ENCODE measurements at regions not wholly inside any gene's neighbourhood (a gene's known extent, or its start where the extent isn't known, plus 50 kb on each side); places are given as distances from the start of the nearest gene placed in this dataset.
A peak's percentile ranks its signal among the peaks of the same experiment; 100 is the strongest.

- Histone ChIP-seq H2AFZ (ENCODE audit: low read depth, low read length) (peak overlapping the region; percentile 38; the same call in 1 of the 2 replicates), H3K9me3 (replicated peaks; ENCODE audit: control insufficient read depth, insufficient read depth, low read depth, low read length) (peaks cover 3% of the 10 kb centered on the region; the same call in 1 of the 2 replicates), H3K9ac (ENCODE audit: insufficient read depth in 1 of 2, low read depth in 2 of 2, low read length in 2 of 2) (no peak overlapping the region), H4K20me1 (replicated peaks; ENCODE audit: control insufficient read depth, insufficient read depth, low read length) (0 out of 2 replicates have a peak, but pooled peaks cover 4% of the 10 kb centered on the region), H3K27me3 (ENCODE audit: control insufficient read depth in 2 of 2, insufficient read depth in 2 of 2, low read length in 2 of 2) (peaks cover 11 to 34% of the 10 kb centered on the region in 2 experiments; a peak in 4 of 5 replicates), H3K4me2 (ENCODE audit: insufficient read depth, low read length) (peak overlapping the region; percentile 37; the same call in 1 of the 2 replicates), H3K27ac (ENCODE audit: extremely low read depth, low read depth, low read length) (no peak overlapping the region), H3K79me2 (ENCODE audit: control insufficient read depth, insufficient read depth, low read length) (no peaks in the 10 kb centered on the region), H3K36me3 (ENCODE audit: control insufficient read depth, insufficient read depth, low read length) (no peaks in the 10 kb centered on the region), H3K9me1 (ENCODE audit: control insufficient read depth, insufficient read depth, low read length) (no peaks in the 10 kb centered on the region), H3K4me1 (replicated peaks in 1 of 2; ENCODE audit: control insufficient read depth in 2 of 2, insufficient read depth in 2 of 2, low read length in 2 of 2) (peaks cover 0 to 15% of the 10 kb centered on the region in 2 experiments; a peak in 3 of 5 replicates), H3K4me3 (no peak overlapping the region)
- intact Hi-C loops (cut with micrococcal nuclease) = no loop called here
- FAIRE-seq (no peak), ATAC-seq (peak; percentile 76), DNase-seq (ENCODE audit: extremely low read depth in 1 of 4, low spot score in 3 of 4) (peak in 2 of 4 experiments; percentile 19 to 20)
- POLR2A ChIA-PET = no interaction called here
- WGBS (ENCODE audit: insufficient coverage, low coverage, missing lambda C conversion rate) = 5% methylated on average over 31 of the region's 31 CpGs
- CTCF ChIA-PET (ENCODE audit: low intra/inter-chr PET ratio) = no interaction called here
- in situ Hi-C loops (cut with MboI) = loop anchor here (5.0 kb wide), 1 partner anchor 272 kb away; no protein-coding TSS in a partner anchor
- no TSS peak for BruUV-seq (replicated peaks)
- TF ChIP-seq ZNF263 (CRISPR knock-in tag; IDR thresholded peaks at IDR 0.05; ENCODE audit: borderline replicate concordance) (peak; percentile 69), CHD4 (IDR thresholded peaks at IDR 0.05; ENCODE audit: insufficient read depth, insufficient replicate concordance, low read depth, low read length, poor library complexity, severe bottlenecking) (peak; percentile 76), CTBP1 (IDR thresholded peaks at IDR 0.05; ENCODE audit: borderline replicate concordance) (peak; percentile 36; the same call in 1 of the 2 replicates), BCOR (IDR thresholded peaks at IDR 0.05) (peak; percentile 72), CBX1 (IDR thresholded peaks at IDR 0.05; ENCODE audit: low read depth) (0 out of 2 replicates have a peak, but pooled peaks have one; percentile 42), RBM22 (IDR thresholded peaks at IDR 0.05; ENCODE audit: low read depth, low read length, poor library complexity, severe bottlenecking) (no peak), USF1 (CRISPR knock-in tag; IDR thresholded peaks at IDR 0.05) (peak; percentile 89), SOX6 (IDR thresholded peaks at IDR 0.05) (no peak), IRF9 (tag; IDR thresholded peaks at IDR 0.05) (no peak), MEF2A (IDR thresholded peaks at IDR 0.05; ENCODE audit: control insufficient read depth, low read depth, low read length) (no peak), RCOR1 (IDR thresholded peaks at IDR 0.05; ENCODE audit: borderline replicate concordance in 1 of 2, low read depth in 2 of 2, low read length in 2 of 2) (peak in 1 of 2 experiments; percentile 35; a peak in 1 of 4 replicates), CTCF (IDR thresholded peaks at IDR 0.05 in 2 of 3, conservative IDR thresholded peaks at IDR 0.05 in 1 of 3; ENCODE audit: insufficient read depth in 2 of 3, low read depth in 1 of 3, low read length in 3 of 3) (peak in 1 of 3 experiments; percentile 6; a peak in 2 of 6 replicates), RAD21 (CRISPR knock-in tag; conservative IDR thresholded peaks at IDR 0.05 in 1 of 2, IDR thresholded peaks at IDR 0.05 in 1 of 2) (peak in 1 of 2 experiments; percentile 35; a peak in 2 of 4 replicates), ADNP (tag; IDR thresholded peaks at IDR 0.05) (0 out of 2 replicates have a peak, but pooled peaks have one; percentile 38), RAD51 (IDR thresholded peaks at IDR 0.05; ENCODE audit: borderline replicate concordance, low read depth) (peak; percentile 75), ZFP36 (IDR thresholded peaks at IDR 0.05; ENCODE audit: low read depth, low read length, partially characterized antibody) (peak; percentile 22), L3MBTL2 (IDR thresholded peaks at IDR 0.05) (0 out of 2 replicates have a peak, but pooled peaks have one; percentile 11)
These were observed 236.9 kb upstream of the SFSWAP start for GRCh38 chr12:131473741-131474709.
